ENCODE measurements at regions not wholly inside any gene's neighbourhood (a gene's known extent, or its start where the extent isn't known, plus 50 kb on each side); places are given as distances from the start of the nearest gene placed in this dataset.
"Not testable (repeated sequence)": the region's sequence is repeated elsewhere in the genome, so short reads cannot be mapped to it uniquely, and the experiment has no call there.

DNA sequence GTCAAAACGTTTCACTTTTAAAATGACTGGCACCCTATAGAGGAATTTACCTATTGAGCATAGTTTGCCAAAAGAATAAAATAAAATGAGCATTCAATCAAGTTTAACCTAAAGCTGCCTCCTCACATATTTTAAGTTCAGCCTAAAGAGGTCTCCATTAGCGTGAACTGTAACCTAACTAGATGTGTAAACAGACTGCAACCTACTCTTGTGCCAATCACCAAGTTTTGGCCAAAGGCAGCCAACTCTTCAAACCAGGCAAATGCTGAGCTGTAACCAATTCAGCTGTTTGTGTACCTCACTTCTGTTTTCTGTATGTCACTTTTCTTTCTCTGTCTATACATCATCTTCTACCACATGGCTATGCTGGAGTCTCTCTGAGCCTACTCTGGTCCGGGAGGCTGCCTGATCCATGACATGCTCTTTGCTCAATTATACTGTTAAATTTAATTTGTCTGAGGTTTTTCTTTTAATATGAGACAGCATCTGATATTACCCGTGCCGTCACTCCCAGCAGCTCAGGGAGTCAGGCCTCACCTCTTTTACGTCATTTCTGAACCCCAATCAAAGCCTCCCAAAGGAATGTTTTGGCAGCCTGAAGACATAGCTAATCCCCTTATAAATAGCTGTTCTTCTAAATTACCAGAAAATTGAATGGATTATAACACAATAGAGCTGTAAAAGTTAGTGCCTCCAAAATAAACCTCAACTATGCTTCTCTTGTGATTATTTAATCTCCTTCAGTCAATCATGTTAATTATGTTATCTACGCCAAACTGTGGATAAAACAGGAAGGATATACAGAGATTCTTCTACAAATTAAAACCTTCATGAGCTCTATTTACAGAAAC, 81.0 kb upstream of the NR5A2 start:
- in situ Hi-C loops (cut with MboI; ENCODE audit: low sequenced_read_pairs in 4 of 4) = no loop called here
- no peaks in the 10 kb centered on the region for H3K9me3 ChIP-seq
- H3K4me1 ChIP-seq = no peaks in the 10 kb centered on the region
- no peak for ATAC-seq
- intact Hi-C loops (cut with DNase I; ENCODE audit: low total_unique reads) = no loop called here
- no peak overlapping the region for H3K4me3 ChIP-seq
- no peak for DNase-seq
- H3K27me3 ChIP-seq = no peaks in the 10 kb centered on the region
- no peaks in the 10 kb centered on the region for H3K36me3 ChIP-seq
- H3K27ac ChIP-seq = no peak overlapping the region
- TF ChIP-seq POLR2A (IDR thresholded peaks at IDR 0.05) = no peak
- no peak for TF ChIP-seq CTCF (IDR thresholded peaks at IDR 0.05 in 4 of 5, conservative IDR thresholded peaks at IDR 0.05 in 1 of 5)

- H3K27ac ChIP-seq = no peak overlapping the region
- no peak for ATAC-seq
- TF ChIP-seq CTCF (IDR thresholded peaks at IDR 0.05 in 4 of 5, conservative IDR thresholded peaks at IDR 0.05 in 1 of 5) (no peak), POLR2A (IDR thresholded peaks at IDR 0.05) (no peak)
Observed at GRCh38 chr1:199948587-199949280, 78.8 kb upstream of the NR5A2 start.

GRCh38 chr1:199951005-199951404, 76.5 kb upstream of the NR5A2 start:
- intact Hi-C loops (cut with DNase I; ENCODE audit: low total_unique reads); H3K27ac ChIP-seq; H3K4me1 ChIP-seq; DNase-seq; in situ Hi-C loops (cut with MboI; ENCODE audit: low sequenced_read_pairs in 4 of 4); H3K9me3 ChIP-seq; H3K27me3 ChIP-seq; ATAC-seq; H3K36me3 ChIP-seq; H3K4me3 ChIP-seq: not testable (repeated sequence)

More at GRCh38 chr1:199948587-199949280, 78.8 kb upstream of the NR5A2 start:
- Histone ChIP-seq H3K27me3 (no peaks in the 10 kb centered on the region), H3K36me3 (no peaks in the 10 kb centered on the region), H3K9me3 (no peaks in the 10 kb centered on the region), H3K4me3 (no peak overlapping the region), H3K4me1 (no peaks in the 10 kb centered on the region)
- no peak for DNase-seq
- in situ Hi-C loops (cut with MboI; ENCODE audit: low sequenced_read_pairs in 4 of 4) (no loop called here), intact Hi-C loops (cut with DNase I; ENCODE audit: low total_unique reads) (no loop called here)

- ATAC-seq = no peak
Observed at GRCh38 chr1:199953651-199954050, 73.9 kb upstream of the NR5A2 start.

More at GRCh38 chr1:199953651-199954050, 73.9 kb upstream of the NR5A2 start:
- no peaks in the 10 kb centered on the region for H3K9me3 ChIP-seq
- H3K4me1 ChIP-seq = no peaks in the 10 kb centered on the region
- in situ Hi-C loops (cut with MboI; ENCODE audit: low sequenced_read_pairs in 4 of 4) = no loop called here
- no peaks in the 10 kb centered on the region for H3K27me3 ChIP-seq
- H3K36me3 ChIP-seq = no peaks in the 10 kb centered on the region
- DNase-seq = no peak
- intact Hi-C loops (cut with DNase I; ENCODE audit: low total_unique reads) = no loop called here
- H3K27ac ChIP-seq = no peak overlapping the region
- no peak for TF ChIP-seq POLR2A (IDR thresholded peaks at IDR 0.05)
- TF ChIP-seq CTCF (IDR thresholded peaks at IDR 0.05 in 4 of 5, conservative IDR thresholded peaks at IDR 0.05 in 1 of 5) = no peak
- H3K4me3 ChIP-seq = no peak overlapping the region

Measured in gastrocnemius medialis (tissue), 4 donors.